HepG2 (cell line): ENCODE measurements at regions not wholly inside any gene's neighbourhood (a gene's known extent, or its start where the extent isn't known, plus 50 kb on each side); places are given as distances from the start of the nearest gene placed in this dataset.

ENCODE experiments used
- DBP ChIP-seq: sonication (generic); formaldehyde crosslinking; IDR thresholded peaks from 2 replicates; pipeline ENCODE4 v1.4.0; 2020; ENCODE audit warnings: missing genetic modification reagents; ENCODE audit errors: not compliant biosample characterization
- SRSF1 ChIP-seq: fragments of 200-400 bp; formaldehyde crosslinking; optimal IDR thresholded peaks from 2 replicates; pipeline ENCODE3; 2017; ENCODE audit warnings: mild to moderate bottlenecking, low read depth, low read length, moderate library complexity
- YY1 ChIP-seq: IDR thresholded peaks from 2 replicates; pipeline ENCODE4 v1.6.1; 2011; ENCODE audit warnings: low read length, low read depth, moderate library complexity, mild to moderate bottlenecking; ENCODE audit not compliant: insufficient read depth, insufficient replicate concordance
- ZBTB1 ChIP-seq: sonication (generic); formaldehyde crosslinking; IDR thresholded peaks from 2 replicates; pipeline ENCODE4 v1.4.0; 2020; ENCODE audit warnings: missing genetic modification reagents, borderline replicate concordance

DNA sequence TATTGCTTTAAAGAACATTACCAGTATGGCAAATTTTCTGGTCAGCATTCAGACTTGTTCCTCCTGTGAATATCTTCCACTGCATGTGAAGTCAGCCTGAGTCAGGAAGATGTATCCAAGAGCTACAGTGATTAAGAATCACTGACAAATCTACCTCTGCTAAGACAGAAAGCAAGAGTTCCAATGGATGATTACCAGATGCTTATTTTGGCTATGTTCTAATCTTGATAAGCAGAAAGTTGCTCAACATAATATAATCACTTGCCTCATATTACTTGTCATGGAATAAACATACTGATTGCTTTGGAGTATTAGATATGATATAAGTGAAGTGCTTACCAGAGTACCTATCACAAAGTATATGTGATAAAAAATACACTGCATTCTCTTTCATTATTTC, 738.1 kb downstream of the ADGRL2 start:
- no peak for TF ChIP-seq ZBTB1
- no peak for TF ChIP-seq SRSF1
- no peak for TF ChIP-seq YY1
- TF ChIP-seq DBP, result no peak
